OCI-LY7 (cell line): ENCODE measurements at regions not wholly inside any gene's neighbourhood (a gene's known extent, or its start where the extent isn't known, plus 50 kb on each side); places are given as distances from the start of the nearest gene placed in this dataset.

Experiments used
- CTCF ChIP-seq: fragments of 200-600 bp; sonication (generic); conservative IDR thresholded peaks from 2 replicates; pipeline ENCODE4 v1.5.1; 2014; ENCODE audit warnings: mild to moderate bottlenecking, antibody characterized with exemption, low read length, moderate library complexity, mixed read lengths
- EZH2phosphoT487 ChIP-seq: fragments of 200-600 bp; sonication (generic); IDR thresholded peaks from 2 replicates; pipeline ENCODE4 v1.6.1; 2018; ENCODE audit warnings: low read depth, borderline replicate concordance, mild to moderate bottlenecking, mixed run types, antibody characterized with exemption, low read length, moderate library complexity, mixed read lengths

DNA sequence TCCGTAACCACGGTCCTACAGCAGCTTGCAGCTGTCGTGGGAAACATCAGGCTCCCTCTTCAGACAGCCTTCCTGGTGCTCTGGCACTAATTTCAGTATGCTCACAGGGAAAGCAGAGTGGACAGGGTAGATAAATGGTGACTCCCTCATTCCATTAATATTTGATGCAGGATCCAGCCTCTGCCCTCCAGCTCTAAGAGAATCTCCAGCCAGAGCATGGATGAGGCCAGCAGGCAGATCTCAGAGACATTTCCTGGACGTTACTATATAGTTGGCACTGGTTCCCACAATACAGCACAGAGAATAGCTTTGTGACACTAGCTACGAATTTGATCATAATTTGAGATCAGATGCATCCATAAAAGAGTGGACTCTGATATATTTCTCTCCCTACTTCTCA, 341.4 kb downstream of the LIG4 start:
- TF ChIP-seq CTCF (no peak), EZH2phosphoT487 (no peak)
